Brain microvascular endothelial cell (primary cell): ENCODE measurements at regions not wholly inside any gene's neighbourhood (a gene's known extent, or its start where the extent isn't known, plus 50 kb on each side); places are given as distances from the start of the nearest gene placed in this dataset.
"Not testable (repeated sequence)": the region's sequence is repeated elsewhere in the genome, so short reads cannot be mapped to it uniquely, and the experiment has no call there.

ENCODE experiments used
- DNase-seq: peaks from one replicate; pipeline ENCODE4 v3.0.0-alpha.2; 2020
- H3K27ac ChIP-seq: fragments of 250-450 bp; sonication (Bioruptor Pico); 2 replicates; pipeline ENCODE4 v1.5.1; 2020; ENCODE audit warnings: mild to moderate bottlenecking, moderate library complexity
- H3K27me3 ChIP-seq: fragments of 250-450 bp; sonication (Bioruptor Pico); replicated peaks from 2 replicates; pipeline ENCODE4 v1.5.1; 2020; ENCODE audit warnings: mild to moderate bottlenecking
- H3K36me3 ChIP-seq: fragments of 250-450 bp; sonication (Bioruptor Pico); replicated peaks from 2 replicates; pipeline ENCODE4 v1.5.1; 2020; ENCODE audit warnings: mild to moderate bottlenecking
- H3K4me3 ChIP-seq: 2 replicates; pipeline ENCODE4 v1.5.1; 2011; ENCODE audit warnings: low read depth, mild to moderate bottlenecking, control low read depth, low read length, moderate library complexity
- CTCF ChIP-seq: IDR thresholded peaks from 2 replicates; pipeline ENCODE4 v1.5.1; 2011; ENCODE audit warnings: low read depth, mild to moderate bottlenecking, moderate library complexity, low read length, control low read depth, inconsistent platforms; ENCODE audit errors: missing control alignments
- in situ Hi-C: cut with HindIII; loops from 2 replicates; pipeline ENCODE4 v1.10.0; 2017; ENCODE audit warnings: low sequenced_read_pairs, low pct_ligation_motif_present

- in situ Hi-C loops = no loop called here
- no peaks in the 10 kb centered on the region for H3K27me3 ChIP-seq
- H3K4me3 ChIP-seq = no peak overlapping the region
- DNase-seq = no peak
- no peak for TF ChIP-seq CTCF
- no peak overlapping the region for H3K27ac ChIP-seq
- peaks cover 18% of the 10 kb centered on the region for H3K36me3 ChIP-seq
Measured at GRCh38 chr22:25452116-25452700, 112.3 kb upstream of the GRK3 start.

GRCh38 chr22:25453058-25453457 is 111.4 kb upstream of the GRK3 start:
- in situ Hi-C loops = no loop called here
- Histone ChIP-seq H3K4me3 (no peak overlapping the region), H3K27me3 (no peaks in the 10 kb centered on the region), H3K27ac (no peak overlapping the region), H3K36me3 (peaks cover 18% of the 10 kb centered on the region)
- DNase-seq = no peak
- TF ChIP-seq CTCF = no peak

- no peak for DNase-seq
- Histone ChIP-seq H3K36me3 (peaks cover 18% of the 10 kb centered on the region), H3K4me3 (no peak overlapping the region), H3K27me3 (no peaks in the 10 kb centered on the region), H3K27ac (no peak overlapping the region)
- no peak for TF ChIP-seq CTCF
- in situ Hi-C loops = no loop called here
Measured at GRCh38 chr22:25453557-25453956, 110.9 kb upstream of the GRK3 start.

GRCh38 chr22:25456300-25457043 is 108.0 kb upstream of the GRK3 start:
- peaks cover 44% of the 10 kb centered on the region for H3K36me3 ChIP-seq
- H3K4me3 ChIP-seq, DNase-seq, H3K27ac ChIP-seq, H3K27me3 ChIP-seq, in situ Hi-C loops: not testable (repeated sequence)

- H3K27ac ChIP-seq, in situ Hi-C loops, H3K4me3 ChIP-seq, DNase-seq, H3K27me3 ChIP-seq: not testable (repeated sequence)
- H3K36me3 ChIP-seq = peaks cover 47% of the 10 kb centered on the region
Measured at GRCh38 chr22:25458631-25459030, 105.8 kb upstream of the GRK3 start.

GRCh38 chr22:25460682-25461081 is 103.8 kb upstream of the GRK3 start:
- H3K36me3 ChIP-seq = peaks cover 35% of the 10 kb centered on the region
- H3K4me3 ChIP-seq, H3K27me3 ChIP-seq, H3K27ac ChIP-seq, DNase-seq, in situ Hi-C loops: not testable (repeated sequence)

- Histone ChIP-seq H3K27ac (no peak overlapping the region), H3K27me3 (no peaks in the 10 kb centered on the region), H3K4me3 (no peak overlapping the region), H3K36me3 (peaks cover 37% of the 10 kb centered on the region)
- in situ Hi-C loops = no loop called here
- no peak for TF ChIP-seq CTCF
- DNase-seq = no peak
Measured at GRCh38 chr22:25461301-25461700, 103.2 kb upstream of the GRK3 start.
